ENCODE measurements at regions not wholly inside any gene's neighbourhood (a gene's known extent, or its start where the extent isn't known, plus 50 kb on each side); places are given as distances from the start of the nearest gene placed in this dataset.

DNA sequence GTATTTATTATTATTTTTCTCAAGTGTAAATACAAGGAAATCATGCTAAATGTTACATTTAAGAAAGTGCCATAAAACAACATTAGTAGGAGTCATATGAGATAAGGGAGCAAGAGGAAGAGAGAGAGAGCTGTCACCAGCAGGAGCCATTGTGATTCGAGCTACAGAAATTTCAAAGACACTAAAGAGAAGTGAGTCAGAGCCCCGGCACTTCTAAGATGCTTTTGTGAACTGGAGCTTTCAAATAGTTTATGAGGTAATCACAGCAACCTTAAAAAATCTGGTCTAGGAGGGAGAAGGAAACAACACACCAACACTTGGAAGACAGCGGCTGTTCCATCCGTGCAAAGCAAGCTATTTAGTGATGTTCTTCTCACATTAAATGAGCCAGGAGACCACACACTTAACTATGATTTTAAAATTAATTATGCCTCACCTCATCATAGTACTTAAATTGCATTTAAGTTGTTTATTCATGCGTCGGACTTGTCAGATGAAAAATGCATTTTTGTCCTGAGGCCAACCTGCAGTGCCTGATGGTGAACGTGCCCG, 382.7 kb upstream of the SALL3 start:
- Histone ChIP-seq H3K9ac (ENCODE audit: low read length) (no peak overlapping the region), H3K4me2 (ENCODE audit: low read length) (no peak overlapping the region), H3K79me2 (replicated peaks; ENCODE audit: insufficient read depth, low read length) (no peaks in the 10 kb centered on the region), H3K27ac (ENCODE audit: low read length) (no peak overlapping the region), H3K9me3 (ENCODE audit: low read length) (peaks cover 5% of the 10 kb centered on the region), H4K20me1 (ENCODE audit: insufficient read depth) (no peaks in the 10 kb centered on the region), H3K36me3 (ENCODE audit: insufficient read depth, low read length) (no peaks in the 10 kb centered on the region), H3F3A (ENCODE audit: insufficient read depth, low read length, poor library complexity, severe bottlenecking) (no peaks in the 10 kb centered on the region), H3K4me3 (ENCODE audit: low read length) (no peak overlapping the region), H2AFZ (ENCODE audit: low read depth, low read length) (no peak overlapping the region), H3K27me3 (ENCODE audit: insufficient read depth, low read depth, low read length) (no peaks in the 10 kb centered on the region), H3K9me2 (ENCODE audit: insufficient read depth, low read length) (no peaks in the 10 kb centered on the region)
- TF ChIP-seq CTCF (IDR thresholded peaks at IDR 0.05; ENCODE audit: poor library complexity, severe bottlenecking) (no peak), POLR2AphosphoS5 (IDR thresholded peaks at IDR 0.05) (no peak), TAF1 (IDR thresholded peaks at IDR 0.05; ENCODE audit: low read depth) (no peak), SMC3 (conservative IDR thresholded peaks at IDR 0.05; ENCODE audit: poor library complexity) (no peak), REST (IDR thresholded peaks at IDR 0.05; ENCODE audit: borderline replicate concordance) (no peak), RAD21 (conservative IDR thresholded peaks at IDR 0.05) (no peak), MXI1 (conservative IDR thresholded peaks at IDR 0.05; ENCODE audit: poor library complexity, severe bottlenecking) (no peak), EZH2 (IDR thresholded peaks at IDR 0.05; ENCODE audit: borderline replicate concordance, insufficient read depth, low read length, poor library complexity, severe bottlenecking) (no peak), EP300 (conservative IDR thresholded peaks at IDR 0.05; ENCODE audit: poor library complexity, severe bottlenecking) (no peak)

DNA sequence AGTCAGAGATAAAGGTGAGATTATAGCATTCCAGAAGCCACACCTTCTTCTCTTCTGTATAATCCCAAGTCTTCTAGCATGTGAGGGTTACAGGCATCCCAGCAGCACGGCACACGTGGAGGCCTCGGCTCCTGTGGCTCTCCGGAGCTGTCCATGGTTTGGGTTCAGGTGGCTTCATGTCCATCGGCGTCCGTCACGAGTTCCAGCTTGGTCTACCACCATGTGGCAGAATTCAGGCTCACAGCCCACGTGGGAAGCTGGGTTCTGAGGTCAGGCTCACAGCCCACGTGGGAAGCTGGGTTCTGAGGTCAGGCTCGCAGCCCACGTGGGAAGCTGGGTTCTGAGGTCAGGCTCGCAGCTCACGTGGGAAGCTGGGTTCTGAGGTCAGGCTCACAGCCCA, 378.3 kb upstream of the SALL3 start:
- TF ChIP-seq REST (IDR thresholded peaks at IDR 0.05; ENCODE audit: borderline replicate concordance) (no peak), MXI1 (conservative IDR thresholded peaks at IDR 0.05; ENCODE audit: poor library complexity, severe bottlenecking) (no peak), TAF1 (IDR thresholded peaks at IDR 0.05; ENCODE audit: low read depth) (no peak), SMC3 (conservative IDR thresholded peaks at IDR 0.05; ENCODE audit: poor library complexity) (no peak), EZH2 (IDR thresholded peaks at IDR 0.05; ENCODE audit: borderline replicate concordance, insufficient read depth, low read length, poor library complexity, severe bottlenecking) (no peak), EP300 (conservative IDR thresholded peaks at IDR 0.05; ENCODE audit: poor library complexity, severe bottlenecking) (no peak), POLR2AphosphoS5 (IDR thresholded peaks at IDR 0.05) (no peak)
- Histone ChIP-seq H3F3A (ENCODE audit: insufficient read depth, low read length, poor library complexity, severe bottlenecking) (no peaks in the 10 kb centered on the region), H3K9ac (ENCODE audit: low read length) (no peak overlapping the region), H3K9me3 (ENCODE audit: low read length) (no peaks in the 10 kb centered on the region), H3K4me2 (ENCODE audit: low read length) (no peak overlapping the region), H3K36me3 (ENCODE audit: insufficient read depth, low read length) (no peaks in the 10 kb centered on the region), H4K20me1 (ENCODE audit: insufficient read depth) (no peaks in the 10 kb centered on the region), H2AFZ (ENCODE audit: low read depth, low read length) (no peak overlapping the region), H3K79me2 (replicated peaks; ENCODE audit: insufficient read depth, low read length) (no peaks in the 10 kb centered on the region), H3K27ac (ENCODE audit: low read length) (no peak overlapping the region), H3K27me3 (ENCODE audit: insufficient read depth, low read depth, low read length) (no peaks in the 10 kb centered on the region), H3K4me3 (ENCODE audit: low read length) (no peak overlapping the region), H3K9me2 (ENCODE audit: insufficient read depth, low read length) (no peaks in the 10 kb centered on the region)
